ENCODE measurements at regions not wholly inside any gene's neighbourhood (a gene's known extent, or its start where the extent isn't known, plus 50 kb on each side); places are given as distances from the start of the nearest gene placed in this dataset.

DNA sequence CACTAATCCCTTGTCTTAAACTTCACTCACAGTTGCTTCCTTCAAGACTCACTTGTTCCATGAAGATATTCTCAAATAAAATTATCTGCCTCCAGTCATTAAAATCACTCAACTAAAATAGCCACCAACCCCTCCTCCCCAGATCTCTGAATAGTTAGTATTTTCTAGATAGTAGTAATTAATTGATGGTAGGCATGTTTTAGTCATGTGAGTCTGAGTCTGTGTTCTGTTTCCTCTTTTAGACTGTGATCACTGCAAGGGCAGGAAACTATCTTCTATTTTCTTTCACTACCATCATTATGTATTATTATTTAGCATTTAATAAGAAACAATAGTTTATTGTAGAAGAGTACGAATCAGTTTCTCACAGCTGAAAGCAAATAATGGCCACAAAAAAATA lies 1080.5 kb downstream of the IGSF11 start:
- H3K36me3 Mint-ChIP-seq (ENCODE audit: low read depth) = no peaks in the 10 kb centered on the region
- CTCF ChIA-PET = no interaction called here
- H3K4me3 Mint-ChIP-seq = no peak overlapping the region
- H3K9me3 Mint-ChIP-seq = no peaks in the 10 kb centered on the region
- no peak for ATAC-seq (ENCODE audit: low read depth)
- H3K4me1 Mint-ChIP-seq = no peaks in the 10 kb centered on the region
- no peak for DNase-seq
- intact Hi-C loops (cut with micrococcal nuclease) = no loop called here
- TF ChIP-seq, protein P1, sequence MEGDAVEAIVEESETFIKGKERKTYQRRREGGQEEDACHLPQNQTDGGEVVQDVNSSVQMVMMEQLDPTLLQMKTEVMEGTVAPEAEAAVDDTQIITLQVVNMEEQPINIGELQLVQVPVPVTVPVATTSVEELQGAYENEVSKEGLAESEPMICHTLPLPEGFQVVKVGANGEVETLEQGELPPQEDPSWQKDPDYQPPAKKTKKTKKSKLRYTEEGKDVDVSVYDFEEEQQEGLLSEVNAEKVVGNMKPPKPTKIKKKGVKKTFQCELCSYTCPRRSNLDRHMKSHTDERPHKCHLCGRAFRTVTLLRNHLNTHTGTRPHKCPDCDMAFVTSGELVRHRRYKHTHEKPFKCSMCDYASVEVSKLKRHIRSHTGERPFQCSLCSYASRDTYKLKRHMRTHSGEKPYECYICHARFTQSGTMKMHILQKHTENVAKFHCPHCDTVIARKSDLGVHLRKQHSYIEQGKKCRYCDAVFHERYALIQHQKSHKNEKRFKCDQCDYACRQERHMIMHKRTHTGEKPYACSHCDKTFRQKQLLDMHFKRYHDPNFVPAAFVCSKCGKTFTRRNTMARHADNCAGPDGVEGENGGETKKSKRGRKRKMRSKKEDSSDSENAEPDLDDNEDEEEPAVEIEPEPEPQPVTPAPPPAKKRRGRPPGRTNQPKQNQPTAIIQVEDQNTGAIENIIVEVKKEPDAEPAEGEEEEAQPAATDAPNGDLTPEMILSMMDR (IDR thresholded peaks at IDR 0.05) = no peak
- POLR2A ChIA-PET = no interaction called here
- H3K27me3 Mint-ChIP-seq = no peaks in the 10 kb centered on the region
- H3K27ac Mint-ChIP-seq = no peak overlapping the region

GRCh38 chr3:117955196-117955595 lies 1079.5 kb downstream of the IGSF11 start:
- ATAC-seq (ENCODE audit: low read depth) = no peak
- POLR2A ChIA-PET = no interaction called here

GRCh38 chr3:117958027-117958426 lies 1076.6 kb downstream of the IGSF11 start:
- ChIA-PET POLR2A (no interaction called here), CTCF (no interaction called here)
- Mint-ChIP-seq H3K9me3 (no peaks in the 10 kb centered on the region), H3K27me3 (no peaks in the 10 kb centered on the region), H3K4me3 (no peak overlapping the region), H3K27ac (no peak overlapping the region), H3K36me3 (ENCODE audit: low read depth) (no peaks in the 10 kb centered on the region), H3K4me1 (no peaks in the 10 kb centered on the region)
- ATAC-seq (ENCODE audit: low read depth) = no peak
- no peak for DNase-seq
- TF ChIP-seq, protein P1 (IDR thresholded peaks at IDR 0.05) = no peak
- intact Hi-C loops (cut with micrococcal nuclease) = no loop called here

More at GRCh38 chr3:117955196-117955595, 1079.5 kb downstream of the IGSF11 start:
- Mint-ChIP-seq H3K27ac (no peak overlapping the region), H3K9me3 (no peaks in the 10 kb centered on the region), H3K4me3 (no peak overlapping the region), H3K4me1 (no peaks in the 10 kb centered on the region), H3K36me3 (ENCODE audit: low read depth) (no peaks in the 10 kb centered on the region), H3K27me3 (no peaks in the 10 kb centered on the region)
- no peak for DNase-seq
- intact Hi-C loops (cut with micrococcal nuclease) = no loop called here
- CTCF ChIA-PET = no interaction called here
- TF ChIP-seq, protein P1 (IDR thresholded peaks at IDR 0.05) = no peak

DNA sequence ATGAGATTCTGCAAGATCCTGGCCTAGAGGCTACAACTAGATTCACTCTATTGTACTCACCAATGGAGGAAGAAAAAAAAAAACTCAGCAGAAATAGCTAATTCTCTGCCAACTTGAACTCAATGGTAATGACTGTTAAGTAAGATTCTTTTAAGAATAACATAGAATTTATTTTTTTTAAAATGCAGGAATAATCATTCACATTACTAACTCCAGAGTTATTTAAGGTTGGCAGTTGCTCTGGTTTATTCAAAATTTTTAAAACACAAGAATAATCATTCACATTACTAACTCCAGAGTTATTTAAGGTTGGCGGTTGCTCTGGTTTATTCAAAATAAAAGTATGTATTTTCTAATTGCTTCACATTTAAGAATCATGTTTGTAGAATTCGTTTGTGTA lies 1071.9 kb downstream of the IGSF11 start:
- TF ChIP-seq, protein P1 (IDR thresholded peaks at IDR 0.05) = no peak
- no peak overlapping the region for H3K4me3 Mint-ChIP-seq
- no peaks in the 10 kb centered on the region for H3K9me3 Mint-ChIP-seq
- no peaks in the 10 kb centered on the region for H3K4me1 Mint-ChIP-seq
- intact Hi-C loops (cut with micrococcal nuclease) = no loop called here
- DNase-seq (no peak), ATAC-seq (ENCODE audit: low read depth) (no peak)
- H3K36me3 Mint-ChIP-seq (ENCODE audit: low read depth) = no peaks in the 10 kb centered on the region
- ChIA-PET POLR2A (no interaction called here), CTCF (no interaction called here)
- H3K27ac Mint-ChIP-seq = no peak overlapping the region
- H3K27me3 Mint-ChIP-seq = no peaks in the 10 kb centered on the region

DNA sequence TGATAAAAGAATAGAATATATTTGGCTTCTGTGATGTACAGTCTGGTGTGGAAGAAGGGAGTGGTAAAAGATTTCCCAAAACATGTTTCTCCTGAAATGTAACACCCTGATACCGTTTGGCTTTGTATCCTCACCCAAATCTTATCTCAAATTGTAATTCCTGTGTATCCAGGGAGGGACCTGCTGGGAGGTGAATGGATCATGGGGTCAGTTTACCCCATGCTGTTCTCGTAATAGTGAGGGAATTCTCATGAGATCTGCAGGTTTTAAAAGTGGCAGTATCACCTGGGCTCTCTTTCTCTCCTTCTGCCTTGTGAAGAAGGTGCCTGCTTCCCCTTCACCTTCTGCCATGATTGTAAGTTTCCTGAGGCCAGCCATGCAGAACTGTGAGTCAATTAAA lies 1070.8 kb downstream of the IGSF11 start:
- Mint-ChIP-seq H3K4me1 (no peaks in the 10 kb centered on the region), H3K9me3 (no peaks in the 10 kb centered on the region), H3K27me3 (no peaks in the 10 kb centered on the region), H3K36me3 (ENCODE audit: low read depth) (no peaks in the 10 kb centered on the region), H3K4me3 (no peak overlapping the region), H3K27ac (no peak overlapping the region)
- ATAC-seq (ENCODE audit: low read depth) (no peak), DNase-seq (no peak)
- POLR2A ChIA-PET = no interaction called here
- TF ChIP-seq, protein P1 (IDR thresholded peaks at IDR 0.05) = no peak
- intact Hi-C loops (cut with micrococcal nuclease) = no loop called here
- CTCF ChIA-PET = no interaction called here
